GM23248 (cell line): ENCODE measurements at regions not wholly inside any gene's neighbourhood (a gene's known extent, or its start where the extent isn't known, plus 50 kb on each side); places are given as distances from the start of the nearest gene placed in this dataset.

Experiments used
- EZH2 ChIP-seq: fragments of 200-600 bp; sonication (generic); IDR thresholded peaks from 2 replicates; pipeline ENCODE4 v1.6.1; 2018; ENCODE audit warnings: antibody characterized with exemption, mild to moderate bottlenecking; ENCODE audit not compliant: insufficient read depth, poor library complexity, severe bottlenecking
- EZH2phosphoT487 ChIP-seq: fragments of 200-600 bp; sonication (generic); IDR thresholded peaks from 2 replicates; pipeline ENCODE4 v1.6.1; 2018; ENCODE audit warnings: antibody characterized with exemption, moderate library complexity, mild to moderate bottlenecking, low read depth; ENCODE audit not compliant: insufficient read depth

- TF ChIP-seq EZH2 (no peak), EZH2phosphoT487 (no peak)
Observed at GRCh38 chr11:41579546-41579945, 120.1 kb upstream of the LRRC4C start.
